Heart right ventricle (tissue), 16 donors: ENCODE measurements at regions not wholly inside any gene's neighbourhood (a gene's known extent, or its start where the extent isn't known, plus 50 kb on each side); places are given as distances from the start of the nearest gene placed in this dataset.

Source experiments
- ATAC-seq, 8 donors: fragments of 200-7000 bp; cut with Tn5 transposase; one replicate each; pipeline ENCODE4 v1.9.1; 2020; ENCODE audit warnings: mild to moderate bottlenecking in 8 of 8, moderate library complexity in 8 of 8, moderate number of reproducible peaks in 1 of 8
- DNase-seq, 2 donors: peaks; one replicate each; pipeline ENCODE4 v3.0.0-alpha.2; 2020
- H3K27ac ChIP-seq, 10 donors: fragments of 200-600 bp; sonication (generic) in 2 of 10; one replicate each; pipeline versions ENCODE4 v1.5.0 to v1.8.0; 2020 to 2022; ENCODE audit warnings: mild to moderate bottlenecking in 3 of 10
- H3K27me3 ChIP-seq, 7 donors: fragments of 200-600 bp; one replicate each; pipeline ENCODE4 v1.8.0; 2021 to 2022; ENCODE audit warnings: mild to moderate bottlenecking in 2 of 7
- H3K36me3 ChIP-seq, 9 donors: fragments of 200-600 bp; sonication (generic) in 1 of 9; one replicate each; pipeline versions ENCODE4 v1.5.0 to v1.8.0; 2020 to 2022; ENCODE audit warnings: mild to moderate bottlenecking in 2 of 9
- H3K4me1 ChIP-seq, 9 donors: fragments of 200-600 bp; sonication (generic) in 1 of 9; one replicate each; pipeline versions ENCODE4 v1.5.0 to v1.8.0; 2020 to 2022; ENCODE audit warnings: mild to moderate bottlenecking in 4 of 9
- H3K4me3 ChIP-seq, 10 donors: fragments of 200-600 bp; sonication (generic) in 2 of 10; one replicate each; pipeline versions ENCODE4 v1.5.0 to v1.8.0; 2020 to 2022; ENCODE audit warnings: mild to moderate bottlenecking in 7 of 10, moderate library complexity in 2 of 10
- H3K9me3 ChIP-seq, 11 donors: fragments of 200-600 bp in 10 of 11; sonication (generic) in 2 of 11; one replicate each; pipeline versions ENCODE4 v1.5.0 to v1.8.0; 2013 to 2022; ENCODE audit warnings: mild to moderate bottlenecking in 2 of 11, control low read depth in 1 of 11, moderate library complexity in 1 of 11
- WGBS, 2 donors: extraction: QIAGEN DNeasy Blood & Tissue Kit; methylation state at CpG; one replicate each; pipeline ENCODE4 v1.1.7; 2013; ENCODE audit warnings: inconsistent platforms in 1 of 2; 5-methylcytosine and 5-hydroxymethylcytosine counted together
- intact Hi-C, 10 donors: fragments of 100-400 bp; cut with DNase I; formaldehyde crosslinking; loops; one replicate each; pipeline versions ENCODE4 v1.11.1 to v1.14.2; 2022
- TF ChIP-seq, protein P1 (sequence below), 9 donors: fragments of 200-600 bp; sonication (generic) in 2 of 9; IDR thresholded peaks; one replicate each; pipeline versions ENCODE4 v1.5.0 to v1.8.0; 2021 to 2022; ENCODE audit warnings: antibody characterized with exemption in 9 of 9, mild to moderate bottlenecking in 5 of 9, moderate library complexity in 1 of 9
- donor health status: Arrhythmogenic right ventricular cardiomyopathy.
- donor health status: ischemic (EF 13 %, LVEDD 7.1; RV severe dilation, severe dysfunction).
- donor health status: healthy with polysubstance abuse.
- donor health status: DM: no; HTN: yes; CAD: no.
- donor health status: DM: no; HTN: no; CAD: no.
- donor health status: ischemic (EF 25% LVEDD 6.9; RV normal size, moderate dysfunction).
- donor health status: ischemic (EF 25% LVEDD 5.7; RV mildly dilated, moderate dysfunction).
- donor health status: healthy.
- donor health status: DM: yes; HTN: yes; CAD: no.
- donor health status: Ischemic cardiomyopathy.
- donor health status: ischemic (EF 35%, LVEDD 5.7; RV mildly dilated, moderate dysfunction).
- donor health status: nonischemic (EF 11% LVEDD 7.7; RV severe dilation, severe dysfunction).
- donor health status: DM: yes; HTN: yes; CAD: no.
- donor health status: PGD.
- donor health status: ischemic (EF 29% LVEDD 5.4; RV normal size, mild dysfunction).
- donor health status: nonischemic (EF 23%, LVEDD 6.1; RV moderate dilation, normal function).

DNA sequence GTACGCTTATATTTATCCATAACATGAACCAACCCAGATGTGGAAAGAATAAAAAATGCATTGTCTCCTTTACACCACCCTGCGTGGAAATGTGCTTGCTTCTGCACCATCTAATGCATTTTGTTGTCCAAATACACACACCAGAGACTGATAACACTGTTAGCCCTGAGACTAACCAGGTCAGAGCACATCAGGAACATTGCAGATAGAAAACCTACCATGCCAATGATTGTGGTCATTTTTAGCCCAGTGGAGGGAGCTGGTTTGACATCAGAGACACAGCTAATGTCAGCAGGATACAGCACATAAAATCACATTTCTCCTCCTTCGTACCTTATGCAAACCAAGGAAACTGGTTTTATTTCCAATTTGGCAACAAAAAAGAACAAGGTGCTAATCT, 528.7 kb downstream of the DOK5 start:
- WGBS, 2 donors: 5 to 30% methylated on average over 3 of the region's 3 CpGs
- peak in 4 of 8 donors; percentile 42 to 68 (median 61) for ATAC-seq
- intact Hi-C loops: no loop called here

DNA sequence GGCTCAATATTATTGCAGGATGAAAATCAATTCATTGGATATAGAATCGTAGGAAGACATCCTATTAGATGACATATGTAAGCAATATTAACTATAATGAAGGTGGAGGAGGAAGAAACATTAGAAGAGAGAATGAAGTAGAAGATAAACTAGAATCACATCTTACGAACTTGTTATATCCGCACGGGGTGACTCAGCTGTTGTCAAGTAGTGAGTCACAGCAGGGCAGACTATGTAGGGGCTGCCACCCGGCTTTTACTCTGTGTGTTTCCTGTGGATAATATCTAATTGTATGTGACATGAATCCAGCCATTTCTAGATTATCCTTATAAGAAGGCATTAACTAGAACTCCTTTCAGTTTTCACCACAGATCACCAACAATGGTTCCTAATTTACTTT, 520.2 kb downstream of the DOK5 start:
- peaks cover 0 to 3% (median 0%) of the 10 kb centered on the region in 7 donors for H3K27me3 ChIP-seq
- no peaks in the 10 kb centered on the region for H3K9me3 ChIP-seq
- H3K4me1 ChIP-seq: no peaks in the 10 kb centered on the region
- TF ChIP-seq, protein P1, sequence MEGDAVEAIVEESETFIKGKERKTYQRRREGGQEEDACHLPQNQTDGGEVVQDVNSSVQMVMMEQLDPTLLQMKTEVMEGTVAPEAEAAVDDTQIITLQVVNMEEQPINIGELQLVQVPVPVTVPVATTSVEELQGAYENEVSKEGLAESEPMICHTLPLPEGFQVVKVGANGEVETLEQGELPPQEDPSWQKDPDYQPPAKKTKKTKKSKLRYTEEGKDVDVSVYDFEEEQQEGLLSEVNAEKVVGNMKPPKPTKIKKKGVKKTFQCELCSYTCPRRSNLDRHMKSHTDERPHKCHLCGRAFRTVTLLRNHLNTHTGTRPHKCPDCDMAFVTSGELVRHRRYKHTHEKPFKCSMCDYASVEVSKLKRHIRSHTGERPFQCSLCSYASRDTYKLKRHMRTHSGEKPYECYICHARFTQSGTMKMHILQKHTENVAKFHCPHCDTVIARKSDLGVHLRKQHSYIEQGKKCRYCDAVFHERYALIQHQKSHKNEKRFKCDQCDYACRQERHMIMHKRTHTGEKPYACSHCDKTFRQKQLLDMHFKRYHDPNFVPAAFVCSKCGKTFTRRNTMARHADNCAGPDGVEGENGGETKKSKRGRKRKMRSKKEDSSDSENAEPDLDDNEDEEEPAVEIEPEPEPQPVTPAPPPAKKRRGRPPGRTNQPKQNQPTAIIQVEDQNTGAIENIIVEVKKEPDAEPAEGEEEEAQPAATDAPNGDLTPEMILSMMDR (IDR thresholded peaks at IDR 0.05): no peak
- no peaks in the 10 kb centered on the region for H3K36me3 ChIP-seq
- no peak overlapping the region for H3K27ac ChIP-seq
- intact Hi-C loops: no loop called here
- no peak overlapping the region for H3K4me3 ChIP-seq
- WGBS, 2 donors: 63 to 71% methylated on average over 5 of the region's 5 CpGs
- ATAC-seq (no peak), DNase-seq (no peak)

More for the DNA sequence above, 528.7 kb downstream of the DOK5 start:
- peak in 1 of 2 donors; percentile 5 for DNase-seq
- Histone ChIP-seq H3K9me3 (no peaks in the 10 kb centered on the region), H3K36me3 (no peaks in the 10 kb centered on the region), H3K27me3 (peaks cover 0 to under 1% (median 0%) of the 10 kb centered on the region in 7 donors), H3K27ac (no peak overlapping the region), H3K4me1 (no peaks in the 10 kb centered on the region), H3K4me3 (no peak overlapping the region)
- TF ChIP-seq, protein P1 (IDR thresholded peaks at IDR 0.05): peak in 5 of 9 donors; percentile 10 to 45 (median 33)

DNA sequence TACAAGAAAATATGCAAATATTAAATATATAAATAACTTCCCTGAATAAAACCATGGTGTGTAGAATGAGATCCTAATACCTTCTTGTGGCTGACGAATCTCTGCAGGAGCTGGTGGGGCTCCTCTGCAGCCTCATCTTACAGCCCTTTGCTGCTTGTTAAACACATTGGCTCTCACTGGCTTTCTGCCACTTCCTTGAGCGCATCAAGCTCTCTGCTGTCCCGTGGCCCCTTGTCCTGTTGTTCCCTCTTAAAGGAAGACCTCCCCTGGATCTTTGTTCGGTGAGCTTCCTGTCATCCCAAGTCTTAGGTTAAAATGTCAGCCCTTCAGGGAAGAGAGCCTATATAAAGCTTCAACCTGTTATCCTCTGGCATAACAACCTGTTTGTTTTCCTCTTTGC, 519.6 kb downstream of the DOK5 start:
- 39 to 41% methylated on average over 4 of the region's 4 CpGs for WGBS, 2 donors
- TF ChIP-seq, protein P1 (IDR thresholded peaks at IDR 0.05): no peak

DNA sequence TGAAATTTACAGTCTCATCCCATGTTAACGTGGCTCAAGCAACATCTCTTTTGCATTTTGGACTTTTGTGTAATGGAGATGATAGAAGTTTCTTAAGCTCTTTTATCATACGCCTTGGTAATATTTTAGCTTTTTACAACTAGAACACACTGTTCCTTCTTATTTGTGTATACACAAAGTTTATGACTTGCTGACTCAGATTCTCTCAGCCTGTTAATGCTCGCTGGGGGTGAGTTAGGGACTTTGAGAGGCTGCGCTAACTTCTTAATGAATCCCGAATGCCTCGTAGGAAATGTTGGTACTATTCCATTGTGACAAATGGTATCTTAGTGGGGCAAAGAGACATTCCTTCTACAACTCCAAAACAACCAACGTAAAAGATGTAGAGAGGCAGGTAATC, 509.7 kb downstream of the DOK5 start:
- TF ChIP-seq, protein P1 (IDR thresholded peaks at IDR 0.05): no peak
- Histone ChIP-seq H3K27me3 (no peaks in the 10 kb centered on the region), H3K27ac (no peak overlapping the region), H3K4me1 (no peaks in the 10 kb centered on the region), H3K9me3 (no peaks in the 10 kb centered on the region), H3K36me3 (no peaks in the 10 kb centered on the region), H3K4me3 (no peak overlapping the region)
- intact Hi-C loops: no loop called here
- 86 to 93% methylated on average over 7 of the region's 7 CpGs for WGBS, 2 donors
- ATAC-seq (no peak), DNase-seq (no peak)

More for the DNA sequence above, 519.6 kb downstream of the DOK5 start:
- no peak overlapping the region for H3K27ac ChIP-seq
- intact Hi-C loops: no loop called here
- H3K4me3 ChIP-seq: no peak overlapping the region
- H3K9me3 ChIP-seq: no peaks in the 10 kb centered on the region
- peaks cover 0 to 3% (median 0%) of the 10 kb centered on the region in 7 donors for H3K27me3 ChIP-seq
- ATAC-seq (no peak), DNase-seq (no peak)
- H3K4me1 ChIP-seq: no peaks in the 10 kb centered on the region
- no peaks in the 10 kb centered on the region for H3K36me3 ChIP-seq
